HG02759 (cell line): ENCODE measurements at regions not wholly inside any gene's neighbourhood (a gene's known extent, or its start where the extent isn't known, plus 50 kb on each side); places are given as distances from the start of the nearest gene placed in this dataset.

Experiments used
- ATAC-seq: cut with Tn5 transposase; IDR thresholded peaks from one replicate; pipeline ENCODE4 v1.9.1; 2021; ENCODE audit warnings: mild to moderate bottlenecking, moderate library complexity; ENCODE audit not compliant: unreplicated experiment

DNA sequence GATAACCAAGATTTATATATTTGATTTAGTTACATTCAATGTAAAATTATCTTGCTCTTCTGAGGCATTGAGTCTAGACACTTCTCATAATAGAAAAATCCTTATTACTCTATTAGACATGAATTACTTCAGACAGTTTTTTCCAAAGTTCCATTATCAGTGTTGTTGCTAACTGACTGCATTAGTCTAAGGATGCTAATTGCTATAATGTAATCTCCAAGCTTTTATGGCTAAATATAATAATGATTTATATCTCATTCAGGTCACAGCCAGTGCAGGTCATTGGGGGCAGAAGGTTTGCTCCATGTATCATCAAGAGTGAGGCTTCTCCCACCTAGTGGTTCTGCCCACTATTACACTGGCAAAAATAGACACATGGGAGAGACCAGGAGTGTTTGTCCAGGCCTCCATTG is 377.2 kb upstream of the DDI1 start:
- ATAC-seq = no peak

DNA sequence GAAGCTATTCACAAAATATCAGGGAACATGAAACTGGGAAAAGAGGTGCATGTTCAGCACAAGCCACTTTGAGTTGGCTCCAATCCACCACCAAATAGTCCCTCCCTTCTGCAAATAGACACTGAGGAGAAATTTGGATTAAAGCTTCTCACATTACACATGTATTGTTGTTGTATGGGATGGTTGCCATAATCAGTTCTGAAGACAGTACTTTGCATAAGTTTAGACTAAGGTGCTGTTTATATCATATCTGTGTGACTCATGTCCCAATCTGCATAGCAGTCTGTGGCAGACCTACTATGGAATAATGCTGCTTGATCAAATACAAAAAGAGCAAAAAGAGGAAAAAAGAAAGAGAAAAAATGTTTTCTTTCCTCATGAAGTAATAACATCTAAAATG is 376.7 kb upstream of the DDI1 start:
- no peak for ATAC-seq

DNA sequence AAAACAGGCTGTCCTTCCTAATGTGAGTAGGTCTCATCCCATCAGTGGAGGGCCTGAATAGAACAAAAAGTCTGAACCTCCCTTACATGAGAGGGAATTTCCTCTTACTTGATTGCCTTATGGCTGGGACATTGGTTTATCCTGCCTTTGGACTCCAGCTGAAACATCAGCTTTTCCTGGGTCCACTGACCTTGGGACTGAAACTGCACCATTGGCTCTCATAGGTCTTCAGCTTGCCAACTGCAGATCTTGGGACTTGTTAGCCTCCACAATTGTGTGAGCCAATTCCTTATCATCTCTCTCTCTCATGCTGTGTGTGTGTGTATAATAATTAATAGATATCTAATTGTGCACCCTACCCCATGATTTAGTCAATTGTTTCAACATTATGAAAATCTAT is 375.3 kb upstream of the DDI1 start:
- no peak for ATAC-seq

DNA sequence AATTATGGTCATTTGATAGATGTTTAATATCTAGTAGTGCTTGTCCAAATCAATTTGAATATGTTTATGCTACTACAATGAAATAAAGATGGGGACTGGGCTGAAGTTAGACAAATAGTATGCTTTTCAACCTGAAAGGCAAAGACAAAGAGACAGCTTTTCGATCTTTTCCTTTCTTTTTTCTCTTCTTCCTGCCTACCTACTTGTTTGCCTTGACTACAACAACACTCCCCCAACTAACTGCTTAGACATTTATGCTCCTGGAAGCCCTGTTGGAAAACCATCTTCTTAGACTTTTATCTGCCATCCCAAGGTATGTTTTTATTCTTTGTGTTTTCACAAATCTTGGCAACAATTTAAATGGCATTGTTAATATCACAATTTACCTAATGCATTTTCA is 374.4 kb upstream of the DDI1 start:
- ATAC-seq = no peak

DNA sequence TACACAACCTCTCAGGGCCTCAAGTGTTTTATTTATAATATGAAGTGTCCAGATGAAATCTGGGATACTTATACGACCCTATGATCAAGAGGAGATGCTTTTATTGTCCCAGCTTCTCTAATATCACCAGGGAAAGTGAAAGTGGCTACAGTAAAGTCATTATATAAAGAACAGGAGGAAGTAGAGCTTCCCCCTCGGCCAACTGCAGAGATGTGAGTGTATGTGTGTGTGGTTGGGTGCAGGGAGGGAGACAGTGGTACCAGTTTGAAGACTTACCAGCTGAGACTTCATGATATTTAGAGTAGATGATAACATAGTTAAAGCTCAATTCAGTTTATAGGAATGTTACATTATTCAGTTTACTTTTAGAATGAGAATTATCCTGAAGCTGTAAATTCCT is 373.6 kb upstream of the DDI1 start:
- no peak for ATAC-seq

DNA sequence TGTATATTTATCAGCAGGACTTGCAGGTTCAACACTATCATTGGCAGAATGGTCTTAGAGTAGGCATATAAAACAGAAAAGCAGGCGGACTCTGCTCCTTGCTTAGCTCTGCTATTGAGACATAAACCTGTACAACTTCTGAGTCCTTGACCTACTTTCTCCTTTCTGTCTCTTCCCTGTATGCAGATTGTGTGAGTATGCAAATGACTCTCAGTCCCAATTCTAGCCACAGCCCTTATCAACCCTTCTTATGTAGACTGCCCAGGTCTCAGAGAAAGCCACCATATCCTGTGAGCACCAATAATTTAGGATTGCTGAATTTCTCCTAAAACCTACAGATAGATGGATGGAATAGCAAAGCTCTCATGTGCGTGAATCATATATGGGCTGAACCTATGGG is 367.6 kb upstream of the DDI1 start:
- no peak for ATAC-seq

DNA sequence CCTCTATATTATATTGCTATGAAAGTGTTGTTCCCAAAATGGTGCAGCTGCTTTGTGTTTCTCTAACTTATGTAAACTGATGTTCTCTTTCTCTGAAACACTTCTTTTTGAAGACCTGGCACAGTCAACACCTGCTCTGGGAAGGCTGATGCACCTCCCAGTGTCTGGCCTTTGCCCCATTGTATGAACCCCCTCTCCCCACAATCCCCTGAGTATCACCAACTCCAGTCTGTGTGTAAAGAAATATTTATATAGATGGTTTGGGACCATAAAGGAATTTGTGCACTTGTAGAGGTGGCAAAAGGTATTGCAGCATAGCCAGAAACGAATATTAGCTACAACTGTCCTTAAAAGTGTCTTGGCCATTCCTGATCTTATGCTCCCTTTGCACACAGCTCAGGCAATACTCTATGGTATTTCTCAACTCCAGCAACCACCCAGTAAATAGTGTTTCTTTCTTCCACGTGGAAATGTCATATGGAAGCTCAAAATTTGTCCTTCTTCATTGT is 365.2 kb upstream of the DDI1 start:
- ATAC-seq = no peak

DNA sequence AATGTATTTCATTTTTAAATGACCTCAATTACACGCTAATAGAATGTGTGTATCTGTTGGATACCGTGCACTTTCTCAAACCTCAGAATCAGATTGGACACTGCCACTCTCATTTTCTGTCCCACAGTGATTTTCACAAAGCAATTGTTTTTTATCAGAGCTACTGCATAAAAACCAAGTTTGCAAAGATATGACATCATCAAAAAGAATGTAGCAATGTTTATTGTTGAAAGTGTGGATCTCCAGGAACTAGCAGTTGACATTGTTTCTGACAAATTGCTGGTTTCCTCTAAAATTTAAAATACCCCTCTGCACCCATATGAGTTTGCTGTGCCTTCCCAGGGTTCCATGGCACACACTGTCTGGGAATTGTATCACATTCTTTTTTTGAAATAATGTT is 362.7 kb upstream of the DDI1 start:
- no peak for ATAC-seq

DNA sequence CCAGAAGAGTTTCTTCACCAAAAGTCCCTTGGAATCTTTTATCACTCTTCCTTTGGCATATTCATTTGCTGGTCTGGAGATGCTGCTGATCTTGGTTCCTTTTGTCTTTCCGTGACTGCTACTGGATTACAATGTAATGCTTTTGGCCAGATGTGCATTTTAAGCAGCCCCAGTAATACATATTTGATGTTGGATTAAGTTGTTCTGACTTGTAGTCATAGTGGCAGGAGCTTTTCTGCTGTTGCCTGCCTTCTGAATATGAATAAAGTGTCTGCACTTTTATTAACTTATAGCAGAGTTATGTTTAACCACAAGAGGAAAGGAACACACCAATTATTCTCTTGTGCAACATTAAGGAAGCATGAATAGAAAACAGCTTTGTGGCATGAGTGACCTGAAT is 360.0 kb upstream of the DDI1 start:
- ATAC-seq = no peak

DNA sequence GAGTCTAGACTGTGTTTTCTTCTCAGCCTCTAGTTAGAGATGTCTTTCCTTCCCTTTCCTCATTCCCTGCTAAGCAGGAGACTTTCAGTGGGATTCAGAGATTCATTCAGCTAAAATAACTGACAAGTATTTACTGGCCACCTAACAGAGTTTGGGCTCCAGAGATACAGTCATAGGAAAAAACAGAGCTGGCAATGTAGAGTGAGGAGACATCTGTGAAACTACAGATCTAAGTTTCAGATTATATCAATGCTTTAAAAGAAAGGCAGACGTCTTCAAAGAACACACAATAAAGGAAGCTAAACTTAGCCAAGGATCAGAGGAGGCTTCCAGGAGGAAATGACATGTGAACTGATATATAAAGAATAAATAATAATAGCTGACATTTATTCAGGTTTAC is 355.6 kb upstream of the DDI1 start:
- ATAC-seq = no peak

DNA sequence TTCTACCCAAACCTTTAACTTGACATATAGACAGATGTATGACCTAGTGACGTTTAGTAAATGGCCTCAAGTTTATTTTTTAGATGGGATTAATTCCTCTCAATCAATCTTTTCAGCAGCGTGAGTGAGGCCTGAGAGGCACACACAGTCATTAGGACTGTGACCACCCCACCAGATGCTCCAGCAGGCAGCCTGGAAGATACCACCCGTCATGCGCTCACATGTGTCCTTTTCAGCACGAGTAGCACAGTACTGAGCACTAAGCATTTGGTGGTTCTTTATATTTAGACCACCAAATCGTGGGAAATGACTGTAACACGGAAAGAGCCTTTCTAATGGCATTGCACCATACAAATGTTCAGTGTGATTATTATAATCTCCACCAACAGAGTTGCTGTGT is 354.6 kb upstream of the DDI1 start:
- peak; percentile 30 for ATAC-seq

DNA sequence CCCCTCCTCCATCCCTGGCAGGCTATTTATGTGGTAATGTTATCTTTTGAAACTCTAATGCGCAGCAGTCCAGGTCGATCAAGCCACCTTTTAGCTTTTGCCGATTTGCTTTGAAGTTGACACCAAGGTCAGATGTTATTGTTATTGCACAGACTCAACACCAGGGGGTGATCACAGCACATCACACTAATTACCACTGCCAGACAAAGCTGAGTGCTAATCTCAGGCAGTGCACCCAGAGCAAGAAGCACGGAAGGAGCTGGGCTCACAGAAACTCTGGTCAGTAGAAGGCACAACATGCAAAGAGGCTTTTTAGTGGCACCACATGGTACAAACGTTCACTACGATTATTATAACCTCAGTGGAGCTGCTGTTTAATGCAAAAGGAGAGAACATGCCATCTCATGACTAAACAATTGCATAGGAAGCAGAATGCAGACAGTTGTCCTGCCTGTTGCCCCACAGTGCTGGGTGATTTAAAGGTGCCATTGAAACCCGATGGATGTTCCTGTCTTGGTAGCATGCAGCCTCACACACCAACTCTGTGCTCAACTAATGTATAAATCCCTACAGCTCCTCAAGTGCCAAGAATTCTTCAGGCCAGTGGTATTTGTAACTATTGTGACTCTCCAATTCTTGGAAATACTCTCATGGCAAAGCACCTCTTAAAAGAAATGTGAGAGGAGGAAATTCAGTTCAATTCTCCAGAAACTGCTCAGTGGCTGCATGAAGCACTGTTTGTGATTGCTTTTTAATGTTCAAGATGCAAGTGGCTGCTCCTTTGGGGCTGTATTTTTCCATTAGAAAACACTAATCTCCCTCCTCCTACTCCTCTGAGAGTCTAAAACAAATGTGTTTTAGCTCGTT is 353.9 kb upstream of the DDI1 start:
- peak; percentile 96 for ATAC-seq

DNA sequence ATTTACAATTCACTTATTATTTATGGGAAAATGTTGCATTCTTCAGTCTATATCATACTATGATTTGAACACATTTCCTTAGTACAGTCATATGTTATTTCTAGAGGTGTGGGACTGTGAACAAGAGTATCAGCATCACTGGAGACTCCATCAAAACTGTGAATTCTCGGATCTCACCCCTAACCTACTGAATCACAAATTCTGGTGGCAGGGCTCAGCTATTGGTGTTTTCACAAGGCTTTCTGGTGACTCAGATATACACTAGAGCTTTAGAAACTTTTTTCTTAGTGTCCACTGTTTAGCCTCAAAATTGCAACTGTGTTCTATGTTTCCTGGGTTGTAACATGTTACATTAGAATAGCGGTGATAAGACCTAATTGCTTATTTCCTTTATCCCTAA is 352.9 kb upstream of the DDI1 start:
- ATAC-seq = no peak

DNA sequence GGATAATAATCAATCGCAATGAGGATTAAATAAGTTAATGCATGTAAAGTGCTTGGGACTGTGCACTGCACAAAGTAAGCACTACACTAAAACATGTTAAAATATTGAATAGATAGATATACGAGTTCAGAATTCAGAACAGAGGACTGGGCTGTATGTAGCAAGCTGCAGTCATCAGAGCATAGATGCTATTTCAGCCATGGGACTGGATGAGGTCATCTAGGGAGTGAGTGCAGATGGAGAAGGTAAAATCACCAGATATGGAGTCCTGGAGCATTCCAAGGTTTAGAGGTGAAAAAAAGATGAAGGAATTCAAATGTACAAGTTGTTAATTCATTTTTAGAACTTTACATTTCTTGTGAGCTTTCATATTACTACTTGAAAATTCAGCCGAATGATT is 347.5 kb upstream of the DDI1 start:
- no peak for ATAC-seq

DNA sequence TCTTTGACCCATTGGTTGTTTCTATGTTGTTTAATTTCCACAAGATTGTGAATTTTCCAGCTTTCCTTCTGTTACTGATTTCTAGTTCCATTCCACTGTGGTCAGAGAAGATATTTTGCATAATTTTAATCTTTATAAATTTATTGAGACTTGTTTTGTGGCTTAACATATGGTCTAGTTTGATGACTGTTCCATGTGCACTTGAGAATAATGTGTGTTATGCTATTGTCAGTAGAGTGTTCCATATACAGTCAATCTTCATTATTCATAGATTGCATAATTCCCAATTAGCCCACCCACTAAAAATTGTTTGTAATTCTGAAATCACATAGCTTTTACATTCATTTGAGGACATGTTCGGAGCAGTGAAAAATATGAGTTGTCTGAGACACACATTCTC is 346.1 kb upstream of the DDI1 start:
- no peak for ATAC-seq

DNA sequence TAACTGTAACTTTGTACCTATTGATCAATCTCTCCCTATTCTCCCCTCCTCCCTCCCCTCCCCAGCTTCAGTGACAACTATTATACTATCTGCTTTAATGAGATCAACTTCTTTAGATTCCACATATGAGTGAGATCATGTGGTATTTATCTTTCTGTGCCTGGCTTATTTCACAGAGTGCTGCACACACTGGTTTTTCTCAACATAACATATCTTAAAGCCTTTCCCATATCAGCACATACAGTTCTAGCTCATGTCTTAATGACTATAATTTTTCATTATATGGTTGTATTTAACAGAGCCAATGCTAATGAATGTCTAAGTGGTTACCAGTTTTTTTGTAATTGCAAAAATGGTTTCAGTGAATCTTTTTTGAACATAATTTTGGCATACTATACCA is 340.3 kb upstream of the DDI1 start:
- no peak for ATAC-seq

DNA sequence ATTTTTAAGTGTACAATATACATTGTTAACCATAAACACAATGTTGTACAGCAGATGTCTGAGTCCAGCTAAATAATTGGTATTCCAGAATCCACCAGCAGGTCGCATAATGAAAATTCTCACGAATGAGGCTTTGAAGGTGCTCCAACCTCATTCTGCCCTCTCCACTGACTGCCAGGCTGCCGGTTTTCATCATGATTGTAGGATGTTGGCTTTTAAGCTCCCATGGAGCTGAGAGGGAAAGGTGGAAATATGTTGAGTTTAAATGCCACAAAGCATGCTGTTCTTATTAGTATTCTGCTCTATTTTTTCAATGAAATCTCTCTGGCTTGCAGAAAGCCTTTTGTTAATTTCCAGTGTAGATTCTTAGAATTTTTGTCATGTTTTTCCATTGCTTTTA is 337.2 kb upstream of the DDI1 start:
- ATAC-seq = no peak

DNA sequence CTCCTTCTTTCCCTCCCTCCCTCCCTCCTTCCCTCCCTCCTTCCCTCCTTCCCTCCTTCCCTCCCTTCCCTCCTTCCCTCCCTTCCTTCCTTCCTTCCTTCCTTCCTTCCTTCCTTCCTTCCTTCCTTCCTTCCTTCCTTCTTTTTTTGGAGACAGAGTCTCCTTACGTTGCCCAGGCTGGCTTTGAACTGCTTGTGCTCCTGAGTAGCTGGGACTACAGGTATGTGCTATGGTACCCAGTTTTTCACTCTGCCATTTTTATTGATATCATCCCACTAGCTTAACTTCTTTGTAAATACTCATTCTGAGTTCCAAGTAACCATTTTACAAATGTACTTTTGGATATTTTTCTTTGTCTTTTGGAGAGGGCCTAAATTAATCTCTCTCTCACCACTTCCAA is 336.8 kb upstream of the DDI1 start:
- no peak for ATAC-seq

DNA sequence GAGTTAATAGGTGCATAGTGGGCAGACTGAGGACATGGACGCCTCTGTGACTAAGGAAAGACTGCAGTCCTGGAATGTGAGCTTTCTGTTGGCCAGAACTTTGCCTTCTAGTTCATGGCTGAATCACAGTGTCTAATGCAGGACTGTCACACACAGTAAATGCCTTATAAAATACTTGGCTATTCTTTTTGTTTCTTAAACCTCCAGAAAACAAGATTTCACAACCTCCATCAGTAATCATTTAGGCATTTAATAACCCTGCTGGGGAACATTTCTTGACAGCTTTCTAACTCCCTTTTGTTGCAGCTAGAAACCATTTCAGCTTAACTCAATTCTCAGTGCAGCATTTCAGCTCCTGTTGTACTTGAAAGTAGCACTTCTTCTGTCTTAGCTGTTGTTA is 335.8 kb upstream of the DDI1 start:
- no peak for ATAC-seq

DNA sequence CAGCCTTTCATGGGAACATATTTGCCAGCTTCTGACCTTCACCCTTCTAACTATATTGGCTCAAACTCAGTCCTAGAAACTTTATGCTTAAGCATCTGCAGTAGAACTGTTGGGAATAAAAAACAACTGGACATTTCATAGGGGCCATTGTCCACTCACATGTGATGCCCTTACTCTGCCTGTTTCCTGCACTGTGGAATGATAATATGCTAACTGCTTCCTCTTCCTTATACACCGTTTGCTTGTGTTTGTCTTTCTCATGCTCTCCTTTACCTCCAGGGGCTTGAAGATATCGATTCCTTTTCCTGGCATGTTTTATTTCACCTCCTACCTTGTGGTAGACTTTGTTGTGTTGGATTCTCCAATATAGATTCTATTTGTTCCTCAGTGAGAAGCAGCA is 333.0 kb upstream of the DDI1 start:
- ATAC-seq = no peak

DNA sequence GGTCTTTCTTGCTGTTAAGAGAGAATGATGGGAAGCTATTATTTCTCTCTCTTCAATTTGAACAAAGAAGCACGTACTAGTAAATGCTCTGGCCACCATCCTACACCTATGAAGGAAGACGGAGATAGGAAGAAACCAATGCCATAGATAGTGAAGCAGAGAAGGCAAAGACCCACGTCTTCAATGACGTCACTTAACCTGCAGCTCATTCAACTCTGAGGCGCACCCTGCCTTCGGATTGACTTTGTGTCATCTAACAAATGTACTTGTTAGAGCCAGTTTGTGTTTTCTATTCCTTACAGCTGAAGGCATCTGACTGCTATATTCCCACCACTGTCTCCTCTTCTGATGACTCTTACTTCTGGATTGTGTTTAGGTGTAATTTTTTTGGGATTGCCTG is 332.5 kb upstream of the DDI1 start:
- ATAC-seq = no peak

DNA sequence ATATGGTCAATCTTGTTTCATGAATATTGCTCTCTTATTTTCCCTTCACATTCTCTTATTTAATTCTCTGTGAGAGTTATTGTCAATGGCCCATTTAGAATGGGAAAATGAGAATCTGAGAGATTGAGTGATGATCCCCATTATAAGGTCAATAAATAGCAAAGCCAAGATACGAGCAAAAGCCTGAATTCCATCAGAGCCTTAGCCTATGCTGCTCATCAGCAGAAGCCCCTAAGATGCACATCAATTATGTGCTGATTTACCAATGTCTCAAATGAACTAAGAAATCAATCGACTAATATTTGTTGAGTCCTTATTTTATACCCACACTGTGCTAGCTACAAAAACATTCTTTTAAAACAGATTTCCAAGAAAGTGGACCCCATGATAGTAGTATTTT is 330.8 kb upstream of the DDI1 start:
- ATAC-seq = no peak

DNA sequence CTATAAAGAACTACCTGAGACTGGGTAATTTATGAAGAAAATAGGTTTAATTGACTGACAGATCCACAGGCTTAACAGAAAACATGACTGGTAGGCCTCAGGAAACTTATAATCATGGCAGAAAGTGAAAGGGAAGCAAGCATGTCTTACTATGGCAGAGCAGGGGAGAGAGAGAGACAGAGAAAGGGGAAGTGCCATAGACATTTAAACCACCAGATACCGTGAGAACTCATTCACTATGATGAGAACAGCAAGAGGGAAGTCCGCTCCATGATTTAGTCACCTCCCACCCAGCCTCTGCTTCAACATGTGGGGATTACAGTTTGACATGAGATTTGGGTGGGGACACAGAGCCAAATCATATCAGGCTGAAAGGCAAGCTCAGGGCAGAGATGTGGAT is 327.1 kb upstream of the DDI1 start:
- ATAC-seq = no peak
